Right lobe of liver (tissue), 6 donors: ENCODE measurements at regions not wholly inside any gene's neighbourhood (a gene's known extent, or its start where the extent isn't known, plus 50 kb on each side); places are given as distances from the start of the nearest gene placed in this dataset.
A peak's percentile ranks its signal among the peaks of the same experiment; 100 is the strongest.

Experiments used
- ATAC-seq, 4 donors: fragments of 200-7000 bp; cut with Tn5 transposase; one replicate each; pipeline ENCODE4 v1.9.1; 2020; ENCODE audit warnings: mild to moderate bottlenecking in 4 of 4, moderate library complexity in 4 of 4
- DNase-seq, 3 donors: peaks; one replicate each; pipeline ENCODE4 v3.0.0-alpha.2; 2020
- H3K27ac ChIP-seq, 3 donors: fragments of 200-600 bp; one replicate each; pipeline ENCODE4 v1.8.0; 2022
- H3K27me3 ChIP-seq, 2 donors: fragments of 200-600 bp; one replicate each; pipeline ENCODE4 v1.8.0; 2022
- H3K36me3 ChIP-seq, 4 donors: fragments of 200-600 bp; sonication (generic) in 1 of 4; one replicate each; pipeline versions ENCODE4 v1.5.1 to v1.8.0; 2017 to 2022; ENCODE audit warnings: control low read depth in 1 of 4
- H3K4me1 ChIP-seq, 4 donors: fragments of 200-600 bp; sonication (generic) in 1 of 4; one replicate each; pipeline versions ENCODE4 v1.5.1 to v1.8.0; 2017 to 2022; ENCODE audit warnings: control low read depth in 1 of 4
- H3K4me3 ChIP-seq, 3 donors: fragments of 200-600 bp; one replicate each; pipeline ENCODE4 v1.8.0; 2022
- H3K9me3 ChIP-seq, 4 donors: fragments of 200-600 bp; sonication (generic) in 1 of 4; one replicate each; pipeline versions ENCODE4 v1.5.1 to v1.8.0; 2017 to 2022; ENCODE audit warnings: control low read depth in 1 of 4
- POLR2A ChIP-seq: fragments of 450-650 bp; IDR thresholded peaks from one replicate; pipeline ENCODE4 v1.6.1; 2017; ENCODE audit warnings: antibody characterized with exemption, mild to moderate bottlenecking
- WGBS: methylation state at CpG from one replicate; pipeline ENCODE4 v1.1.6; 2018; ENCODE audit warnings: low coverage, low lambda C conversion rate; ENCODE audit not compliant: insufficient coverage; ENCODE audit errors: missing lambda C conversion rate; 5-methylcytosine and 5-hydroxymethylcytosine counted together
- intact Hi-C, 2 donors: fragments of 100-400 bp; cut with DNase I; formaldehyde crosslinking; loops; one replicate each; pipeline versions ENCODE4 v1.11.2 to v1.14.1; 2022
- TF ChIP-seq, protein P1 (sequence below), 4 donors: fragments of 200-600 bp in 3 of 4; fragments of 450-650 bp in 1 of 4; IDR thresholded peaks; one replicate each; pipeline versions ENCODE4 v1.5.1 to v1.8.0; 2016 to 2022; ENCODE audit warnings: antibody characterized with exemption in 4 of 4, mild to moderate bottlenecking in 2 of 4
- donor health status: DM: no; HTN: yes; CAD: no.
- donor health status: DM: no; HTN: no; CAD: no.
- donor health status: DM: no; HTN: no; CAD: no.
- donor health status: DM: no; HTN: yes; CAD: no.
- donor health status: DM: no; HTN: yes; CAD: no.

DNA sequence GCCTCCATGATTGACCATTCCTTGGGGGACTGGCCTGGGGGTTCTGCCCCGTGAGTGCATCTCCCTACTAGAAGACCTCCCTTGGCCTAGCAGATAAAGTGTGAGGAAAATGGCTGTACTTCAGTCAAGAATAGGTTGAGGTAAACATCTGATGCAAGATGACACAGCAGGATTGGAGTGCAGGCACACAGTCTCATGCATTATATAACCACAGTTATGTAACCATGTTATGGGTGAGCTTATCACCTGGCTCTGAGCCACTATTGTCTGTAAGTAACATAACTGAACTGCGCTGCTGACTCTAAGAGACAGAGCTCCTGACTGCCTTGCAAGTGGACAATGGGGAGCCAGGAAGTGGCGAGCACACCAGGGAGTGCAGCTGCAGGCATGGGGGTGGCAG, 378.7 kb upstream of the ANO5 start:
- ATAC-seq (peak; percentile 30 to 82 (median 61)), DNase-seq (no peak)
- Histone ChIP-seq H3K4me1 (no peaks in the 10 kb centered on the region), H3K27ac (no peak overlapping the region), H3K4me3 (no peak overlapping the region), H3K9me3 (no peaks in the 10 kb centered on the region), H3K27me3 (no peaks in the 10 kb centered on the region), H3K36me3 (no peaks in the 10 kb centered on the region)
- TF ChIP-seq POLR2A: no peak
- TF ChIP-seq, protein P1, sequence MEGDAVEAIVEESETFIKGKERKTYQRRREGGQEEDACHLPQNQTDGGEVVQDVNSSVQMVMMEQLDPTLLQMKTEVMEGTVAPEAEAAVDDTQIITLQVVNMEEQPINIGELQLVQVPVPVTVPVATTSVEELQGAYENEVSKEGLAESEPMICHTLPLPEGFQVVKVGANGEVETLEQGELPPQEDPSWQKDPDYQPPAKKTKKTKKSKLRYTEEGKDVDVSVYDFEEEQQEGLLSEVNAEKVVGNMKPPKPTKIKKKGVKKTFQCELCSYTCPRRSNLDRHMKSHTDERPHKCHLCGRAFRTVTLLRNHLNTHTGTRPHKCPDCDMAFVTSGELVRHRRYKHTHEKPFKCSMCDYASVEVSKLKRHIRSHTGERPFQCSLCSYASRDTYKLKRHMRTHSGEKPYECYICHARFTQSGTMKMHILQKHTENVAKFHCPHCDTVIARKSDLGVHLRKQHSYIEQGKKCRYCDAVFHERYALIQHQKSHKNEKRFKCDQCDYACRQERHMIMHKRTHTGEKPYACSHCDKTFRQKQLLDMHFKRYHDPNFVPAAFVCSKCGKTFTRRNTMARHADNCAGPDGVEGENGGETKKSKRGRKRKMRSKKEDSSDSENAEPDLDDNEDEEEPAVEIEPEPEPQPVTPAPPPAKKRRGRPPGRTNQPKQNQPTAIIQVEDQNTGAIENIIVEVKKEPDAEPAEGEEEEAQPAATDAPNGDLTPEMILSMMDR (IDR thresholded peaks at IDR 0.05): no peak
- intact Hi-C loops: no loop called here
- 51% methylated on average over 3 of the region's 3 CpGs for WGBS

DNA sequence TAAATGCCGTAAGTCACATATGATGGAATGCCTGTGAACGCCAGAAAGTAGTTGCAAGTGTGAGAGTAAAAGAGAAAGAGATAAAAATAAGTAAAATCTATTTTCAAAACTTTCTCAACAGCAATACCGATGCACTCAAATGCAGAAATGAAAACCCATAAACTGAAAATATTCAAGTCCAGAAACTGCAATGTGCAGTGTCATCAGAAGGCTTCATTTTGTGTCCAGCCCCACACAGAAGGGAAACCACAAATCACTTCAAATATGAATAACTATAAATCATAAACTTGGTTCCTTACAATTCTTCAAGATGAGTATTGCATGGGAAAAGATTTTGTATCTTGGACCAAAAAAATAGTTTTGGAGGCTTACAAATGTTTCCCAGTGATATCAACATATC, 375.2 kb upstream of the ANO5 start:
- H3K4me1 ChIP-seq: no peaks in the 10 kb centered on the region
- intact Hi-C loops: no loop called here
- DNase-seq: no peak
- TF ChIP-seq, protein P1 (IDR thresholded peaks at IDR 0.05): no peak
- no peak for TF ChIP-seq POLR2A
- no peaks in the 10 kb centered on the region for H3K9me3 ChIP-seq
- no peaks in the 10 kb centered on the region for H3K27me3 ChIP-seq
- H3K27ac ChIP-seq: no peak overlapping the region
- H3K4me3 ChIP-seq: no peak overlapping the region
- no peak for ATAC-seq
- 53% methylated on average over 3 of the region's 3 CpGs for WGBS
- no peaks in the 10 kb centered on the region for H3K36me3 ChIP-seq

DNA sequence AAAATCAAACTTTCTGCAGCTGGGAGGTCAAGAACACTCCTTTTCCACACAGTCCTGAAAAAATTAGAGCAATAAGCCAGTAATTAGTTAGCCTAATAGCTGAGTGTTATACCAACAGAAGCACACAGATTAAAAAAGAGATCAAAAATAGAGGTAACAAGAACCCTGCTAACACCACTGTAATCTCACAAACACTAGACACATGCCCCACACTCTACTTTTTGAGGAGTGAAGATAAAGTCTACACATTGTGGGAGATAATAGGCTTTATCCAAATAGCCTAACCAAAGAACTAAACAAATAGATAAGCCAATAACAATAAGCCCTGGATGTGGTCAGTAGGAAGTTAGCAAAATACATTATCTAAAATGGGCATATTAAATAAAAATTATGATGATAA, 372.7 kb upstream of the ANO5 start:
- intact Hi-C loops: no loop called here
- no peak for DNase-seq
- H3K9me3 ChIP-seq: no peaks in the 10 kb centered on the region
- H3K27ac ChIP-seq: no peak overlapping the region
- no peaks in the 10 kb centered on the region for H3K4me1 ChIP-seq
- TF ChIP-seq POLR2A: no peak
- TF ChIP-seq, protein P1 (IDR thresholded peaks at IDR 0.05): no peak
- ATAC-seq: no peak
- no peaks in the 10 kb centered on the region for H3K27me3 ChIP-seq
- H3K36me3 ChIP-seq: no peaks in the 10 kb centered on the region
- no peak overlapping the region for H3K4me3 ChIP-seq

DNA sequence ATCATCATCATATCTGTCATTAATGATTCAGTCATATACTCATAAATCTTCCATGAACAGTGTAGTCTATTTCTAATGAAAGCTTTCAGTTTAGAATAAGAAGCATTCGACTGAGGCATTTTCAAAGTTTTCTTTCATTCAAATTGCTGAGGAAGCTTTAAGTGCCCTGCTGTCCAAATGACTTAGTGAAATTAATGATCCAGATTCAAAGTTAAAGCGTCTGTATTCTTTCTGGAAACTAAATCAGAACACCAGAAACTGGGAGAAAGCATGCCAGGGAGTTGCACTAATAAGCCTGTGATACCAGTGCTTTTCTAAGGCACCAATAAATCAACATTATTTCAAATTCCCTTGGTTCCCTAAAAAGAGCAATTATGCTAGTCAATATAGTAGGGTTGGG, 367.8 kb upstream of the ANO5 start:
- no peak for DNase-seq
- 62% methylated on average over 2 of the region's 2 CpGs for WGBS

DNA sequence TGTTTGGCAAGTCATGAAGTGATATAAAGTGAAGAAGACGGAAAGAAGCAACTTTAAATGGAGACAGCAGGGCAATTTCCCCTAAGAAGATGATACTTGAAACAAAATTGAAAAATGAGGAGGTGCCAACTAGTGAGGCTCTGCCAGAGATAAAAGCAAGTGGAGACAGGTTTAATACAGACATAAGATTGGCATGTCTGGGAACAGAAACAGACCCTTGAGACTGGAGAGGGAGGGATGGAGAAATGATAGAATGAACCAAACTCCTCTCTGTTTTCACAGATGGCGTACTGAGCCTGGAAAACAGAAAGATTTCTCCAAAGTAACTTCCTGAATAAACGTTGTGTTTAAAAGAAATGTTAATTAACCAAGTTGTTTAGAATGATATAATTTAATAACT, 354.5 kb upstream of the ANO5 start:
- DNase-seq (no peak), ATAC-seq (no peak)
- intact Hi-C loops: no loop called here
- H3K4me3 ChIP-seq: no peak overlapping the region
- 53% methylated on average over 3 of the region's 3 CpGs for WGBS
- H3K4me1 ChIP-seq: no peaks in the 10 kb centered on the region
- no peaks in the 10 kb centered on the region for H3K9me3 ChIP-seq
- H3K27me3 ChIP-seq: no peaks in the 10 kb centered on the region
- no peak overlapping the region for H3K27ac ChIP-seq
- TF ChIP-seq, protein P1 (IDR thresholded peaks at IDR 0.05): no peak
- no peak for TF ChIP-seq POLR2A
- H3K36me3 ChIP-seq: no peaks in the 10 kb centered on the region

More for the DNA sequence above, 367.8 kb upstream of the ANO5 start:
- H3K4me1 ChIP-seq: no peaks in the 10 kb centered on the region
- no peak for ATAC-seq
- no peaks in the 10 kb centered on the region for H3K36me3 ChIP-seq
- TF ChIP-seq, protein P1 (IDR thresholded peaks at IDR 0.05): no peak
- no peak for TF ChIP-seq POLR2A
- H3K4me3 ChIP-seq: no peak overlapping the region
- no peak overlapping the region for H3K27ac ChIP-seq
- H3K27me3 ChIP-seq: no peaks in the 10 kb centered on the region
- intact Hi-C loops: no loop called here
- no peaks in the 10 kb centered on the region for H3K9me3 ChIP-seq
